Body of pancreas (tissue), 4 donors: ENCODE measurements at regions not wholly inside any gene's neighbourhood (a gene's known extent, or its start where the extent isn't known, plus 50 kb on each side); places are given as distances from the start of the nearest gene placed in this dataset.

ENCODE experiments used
- CTCF ChIP-seq, 7 experiments: fragments of 450-650 bp in 4 of 7; fragments of 200-600 bp in 3 of 7; sonication (generic) in 3 of 7; IDR thresholded peaks; one replicate each; pipeline ENCODE4 v1.5.1; 2016 to 2019; ENCODE audit warnings: antibody characterized with exemption in 7 of 7
- POLR2A ChIP-seq, 3 donors: fragments of 450-650 bp; IDR thresholded peaks; one replicate each; pipeline ENCODE4 v1.6.1; 2016; ENCODE audit warnings: antibody characterized with exemption in 3 of 3, mild to moderate bottlenecking in 2 of 3

DNA sequence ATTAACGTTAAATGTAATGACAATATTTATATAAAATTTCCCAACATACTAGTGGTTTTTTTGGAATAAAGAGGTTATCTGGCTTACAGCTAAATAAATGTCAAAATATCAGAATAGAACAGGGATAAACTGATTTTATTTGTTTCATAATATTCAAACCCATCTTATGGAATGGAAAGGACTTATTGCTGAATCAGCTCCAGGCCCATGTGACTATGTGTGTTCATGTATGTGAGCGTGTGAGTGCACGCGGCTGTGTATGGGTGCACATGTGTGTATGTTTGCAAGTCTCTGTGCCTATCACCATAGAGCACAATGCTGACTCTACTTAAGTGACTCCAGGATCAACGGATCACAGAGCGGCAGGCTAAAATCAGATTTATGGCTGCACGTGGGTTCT lies 392.3 kb upstream of the GRM7 start:
- TF ChIP-seq POLR2A (IDR thresholded peaks at IDR 0.05) (no peak), CTCF (IDR thresholded peaks at IDR 0.05) (no peak)
